Stimulated activated CD4-positive, alpha-beta T cell treated with anti-CD3 and anti-CD28 coated beads, TNF-alpha, amount 100 ng/mL, for 1 hour (primary cell): ENCODE measurements at regions not wholly inside any gene's neighbourhood (a gene's known extent, or its start where the extent isn't known, plus 50 kb on each side); places are given as distances from the start of the nearest gene placed in this dataset.
"Not testable (repeated sequence)": the region's sequence is repeated elsewhere in the genome, so short reads cannot be mapped to it uniquely, and the experiment has no call there.

Experiments used
- DNase-seq, 3 donors: peaks; one replicate each; pipeline ENCODE4 v3.0.0-alpha.2; 2020; ENCODE audit warnings: low read depth in 3 of 3, low spot score in 1 of 3

DNA sequence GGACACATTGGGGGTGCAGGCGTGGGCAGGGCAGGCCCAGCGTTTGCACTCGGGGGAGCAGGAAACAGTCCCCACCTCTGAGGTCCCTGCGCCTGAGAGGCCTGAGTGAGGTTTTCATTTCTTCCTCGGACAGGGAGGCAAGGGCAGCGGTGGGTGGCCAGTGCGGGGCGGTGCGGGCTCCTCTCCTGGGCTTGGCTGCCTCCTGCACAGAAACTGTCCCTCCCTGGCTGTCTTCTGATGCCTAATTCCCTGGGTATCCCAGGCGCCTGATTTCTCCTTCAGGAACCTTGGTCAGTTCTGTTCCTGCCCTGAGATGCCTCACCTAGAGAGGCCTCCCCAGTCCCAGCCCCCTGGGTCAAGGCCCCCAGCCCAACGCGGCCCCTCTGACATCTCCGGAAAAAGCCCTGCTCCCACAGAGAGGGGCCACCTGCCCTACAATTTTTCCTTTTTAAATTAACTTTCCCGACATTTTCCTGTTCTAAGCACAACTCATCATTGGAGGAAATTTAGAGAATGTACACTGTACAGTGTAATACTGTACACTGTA lies 260.3 kb downstream of the ADGRD1 start:
- DNase-seq = no peak

DNA sequence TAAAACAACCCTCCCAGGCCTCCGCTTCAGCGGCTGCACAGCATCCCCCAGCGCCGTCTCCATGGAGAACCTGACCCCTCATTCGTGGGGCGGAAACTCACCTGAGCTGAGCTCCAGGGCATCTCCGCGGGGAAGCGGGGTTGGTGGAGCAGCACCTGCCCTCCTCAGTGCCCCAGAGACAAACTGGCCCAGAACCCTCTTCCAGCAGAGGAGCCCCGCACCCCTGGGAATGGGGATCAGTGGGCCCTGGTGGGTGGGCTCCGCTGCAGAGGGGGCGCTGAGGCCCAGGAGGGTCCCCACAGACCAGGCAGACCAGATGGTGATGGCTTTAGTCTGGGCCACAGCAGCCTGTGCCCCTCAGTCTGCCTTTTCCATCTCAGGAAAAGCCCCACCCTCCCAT lies 261.2 kb downstream of the ADGRD1 start:
- not testable (repeated sequence) for DNase-seq

DNA sequence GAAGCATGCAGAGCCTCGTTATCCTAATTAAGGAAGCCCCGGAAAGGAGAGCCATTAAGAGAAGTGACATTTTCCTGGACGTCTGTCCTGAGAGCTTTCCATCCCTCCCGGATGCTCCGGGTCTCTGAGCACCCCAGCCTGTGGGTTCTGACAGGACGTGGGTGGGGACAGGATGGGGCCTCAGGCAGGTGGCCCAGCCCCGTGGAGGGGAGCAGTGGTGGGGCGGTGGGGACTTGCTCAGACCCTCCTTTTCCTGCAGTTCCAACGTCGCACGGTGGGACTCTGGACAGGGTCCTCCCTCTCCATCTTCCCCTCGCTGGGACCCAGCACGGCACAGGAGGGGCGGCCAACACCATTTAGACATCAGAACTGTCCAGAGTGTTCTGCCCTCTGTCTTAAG lies 262.9 kb downstream of the ADGRD1 start:
- DNase-seq = not testable (repeated sequence)

DNA sequence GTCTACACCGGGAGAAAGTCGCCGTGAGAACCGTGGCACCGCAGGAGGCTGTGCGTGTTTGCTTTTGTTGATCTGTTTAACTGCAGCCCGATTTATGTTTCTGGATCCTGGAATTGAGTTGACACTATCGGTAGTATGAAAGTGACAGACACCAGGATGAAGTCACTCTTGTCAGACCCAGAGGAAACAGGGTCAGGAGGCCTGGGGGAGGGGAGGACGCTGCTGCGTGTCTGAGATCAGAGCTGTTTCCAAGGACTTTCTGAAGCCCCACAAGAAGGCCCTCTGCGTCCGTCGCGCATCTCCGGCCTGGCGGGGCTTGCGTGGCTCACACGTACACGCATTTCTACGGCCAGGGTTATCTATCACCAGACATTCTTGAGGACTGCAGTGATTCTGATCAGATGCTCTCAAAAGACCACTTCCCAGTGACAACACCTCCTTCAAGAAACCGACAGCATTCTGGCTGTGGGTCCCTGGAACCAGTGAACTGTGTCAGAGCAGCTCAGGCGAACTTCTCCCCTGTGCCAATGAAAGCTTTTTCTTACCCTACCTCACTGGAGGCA lies 263.4 kb downstream of the ADGRD1 start:
- no peak for DNase-seq

DNA sequence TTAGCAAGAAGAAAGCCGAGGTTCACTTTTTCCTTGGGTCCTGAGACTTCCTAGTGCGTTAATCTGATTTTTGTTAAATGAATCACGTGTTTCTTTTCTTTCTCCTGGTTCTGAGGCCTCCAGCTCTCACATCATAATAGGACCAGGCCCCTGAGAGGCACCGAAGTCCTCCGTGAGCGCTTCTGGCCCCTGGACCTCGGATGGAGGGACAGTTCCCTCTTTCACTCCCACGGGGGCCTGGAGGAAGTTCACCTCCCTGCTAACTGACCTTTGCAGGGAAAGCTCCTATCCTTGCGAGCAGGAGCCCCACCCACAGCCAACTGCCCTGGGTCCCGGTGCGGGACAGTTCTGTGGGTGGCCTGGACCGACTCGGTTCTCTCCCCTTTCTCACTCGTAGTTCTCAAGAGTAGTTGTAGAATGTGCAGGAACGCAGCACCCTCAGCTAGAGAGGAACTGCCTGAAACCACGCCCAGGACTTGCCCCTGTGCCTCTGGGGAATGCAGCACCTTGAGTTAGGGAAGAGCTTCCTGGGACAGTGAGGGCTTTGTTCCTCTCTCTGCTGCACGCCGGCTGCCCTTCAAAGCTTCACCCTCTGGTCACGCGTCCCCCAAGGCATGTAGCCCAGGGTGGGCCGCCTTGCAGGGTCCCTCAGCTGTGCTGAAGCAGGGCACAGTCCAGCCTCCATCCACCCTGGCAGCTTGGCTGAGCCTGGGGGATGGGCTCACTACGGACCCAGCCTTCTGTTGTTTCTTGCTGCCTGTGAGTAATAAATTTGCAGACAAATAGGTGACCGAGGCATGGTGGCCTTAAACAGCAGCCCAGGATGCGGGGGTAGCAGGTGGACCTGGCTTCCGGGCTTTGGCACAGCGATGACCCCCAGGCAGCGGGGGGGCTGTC lies 264.6 kb downstream of the ADGRD1 start:
- DNase-seq = no peak

DNA sequence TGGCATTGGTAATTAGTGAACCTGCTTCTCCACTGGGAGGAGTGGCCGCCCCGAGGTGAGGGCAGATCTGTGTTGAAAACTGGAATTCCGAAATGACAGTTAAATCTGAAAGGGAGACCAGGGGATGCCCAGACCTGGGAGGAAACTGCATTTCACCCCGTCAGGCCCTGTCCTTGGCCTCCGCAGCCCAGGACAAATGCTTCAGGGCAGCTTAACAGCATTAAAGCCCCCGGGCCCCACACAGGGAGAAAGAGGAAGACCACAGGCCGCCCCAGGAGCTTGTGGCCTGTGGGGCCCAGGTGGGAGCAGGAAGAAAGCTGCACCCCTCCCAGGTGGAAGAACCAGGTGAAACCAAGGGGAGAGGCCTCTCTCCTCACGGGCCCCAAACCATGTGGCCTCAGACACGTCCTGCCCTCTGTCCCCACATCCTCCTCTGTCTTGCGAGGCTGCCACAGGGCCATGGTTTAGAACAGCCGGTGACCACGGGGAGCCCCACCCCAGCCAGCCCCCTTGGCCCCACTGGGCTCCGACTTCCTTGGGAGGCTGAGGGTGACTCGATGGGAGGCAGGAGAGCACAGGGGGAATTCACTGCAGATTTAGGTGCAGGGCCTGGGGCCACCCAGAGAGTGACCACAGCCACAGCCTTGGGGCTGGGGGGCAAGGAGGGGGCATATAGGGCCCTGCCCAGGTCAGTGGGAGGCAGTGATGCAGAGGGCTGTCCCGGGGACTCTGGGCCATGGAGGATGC lies 265.4 kb downstream of the ADGRD1 start:
- no peak for DNase-seq

DNA sequence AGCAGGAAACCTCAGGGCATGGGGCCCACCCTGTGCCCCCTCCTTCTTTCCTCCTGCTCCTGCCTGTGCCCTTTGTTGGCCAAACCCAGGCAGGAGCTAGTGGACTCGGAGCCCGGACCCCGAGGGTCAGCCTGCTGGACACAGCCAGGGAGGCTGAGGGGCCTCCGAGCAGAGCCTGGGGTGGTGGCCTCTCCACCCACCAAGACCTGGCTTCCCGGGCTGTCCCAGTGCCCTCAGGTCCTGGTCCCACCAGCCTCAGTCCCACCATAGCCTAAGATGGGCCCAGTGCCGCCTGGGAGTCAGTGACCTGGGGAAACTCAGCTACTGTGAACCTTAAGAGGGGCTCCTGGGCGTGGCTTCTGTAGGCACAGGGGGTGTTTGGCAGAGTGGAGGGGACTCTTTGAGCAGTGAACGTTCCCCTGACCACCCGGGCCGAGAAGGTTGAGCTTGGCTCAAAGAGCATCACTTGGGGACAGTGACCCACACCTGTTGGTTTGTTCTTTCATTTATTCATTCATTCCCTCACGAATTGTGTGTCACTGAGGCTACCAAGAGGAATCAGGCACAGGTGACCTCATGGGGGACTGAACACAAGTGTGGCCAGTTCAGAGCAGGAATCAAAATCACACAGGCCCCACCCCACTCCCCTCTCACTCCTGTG lies 266.1 kb downstream of the ADGRD1 start:
- no peak for DNase-seq

DNA sequence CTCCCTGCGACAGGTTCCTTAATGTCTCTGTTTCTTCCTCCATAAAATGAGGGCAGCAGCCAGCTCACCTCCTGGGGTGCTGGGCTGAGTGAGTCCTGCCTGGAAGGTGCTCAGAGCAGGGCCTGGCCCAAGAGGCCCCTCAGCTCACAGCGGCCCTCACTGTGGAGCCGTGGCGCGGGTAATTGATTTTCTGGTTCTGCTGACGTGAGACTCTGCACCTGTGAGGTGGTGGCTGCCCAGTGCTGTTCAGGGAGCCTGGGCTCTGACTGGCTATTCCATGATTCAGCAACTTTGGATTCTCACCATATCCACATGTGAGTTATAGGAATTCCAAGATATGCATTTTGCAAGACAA lies 266.6 kb downstream of the ADGRD1 start:
- no peak for DNase-seq

DNA sequence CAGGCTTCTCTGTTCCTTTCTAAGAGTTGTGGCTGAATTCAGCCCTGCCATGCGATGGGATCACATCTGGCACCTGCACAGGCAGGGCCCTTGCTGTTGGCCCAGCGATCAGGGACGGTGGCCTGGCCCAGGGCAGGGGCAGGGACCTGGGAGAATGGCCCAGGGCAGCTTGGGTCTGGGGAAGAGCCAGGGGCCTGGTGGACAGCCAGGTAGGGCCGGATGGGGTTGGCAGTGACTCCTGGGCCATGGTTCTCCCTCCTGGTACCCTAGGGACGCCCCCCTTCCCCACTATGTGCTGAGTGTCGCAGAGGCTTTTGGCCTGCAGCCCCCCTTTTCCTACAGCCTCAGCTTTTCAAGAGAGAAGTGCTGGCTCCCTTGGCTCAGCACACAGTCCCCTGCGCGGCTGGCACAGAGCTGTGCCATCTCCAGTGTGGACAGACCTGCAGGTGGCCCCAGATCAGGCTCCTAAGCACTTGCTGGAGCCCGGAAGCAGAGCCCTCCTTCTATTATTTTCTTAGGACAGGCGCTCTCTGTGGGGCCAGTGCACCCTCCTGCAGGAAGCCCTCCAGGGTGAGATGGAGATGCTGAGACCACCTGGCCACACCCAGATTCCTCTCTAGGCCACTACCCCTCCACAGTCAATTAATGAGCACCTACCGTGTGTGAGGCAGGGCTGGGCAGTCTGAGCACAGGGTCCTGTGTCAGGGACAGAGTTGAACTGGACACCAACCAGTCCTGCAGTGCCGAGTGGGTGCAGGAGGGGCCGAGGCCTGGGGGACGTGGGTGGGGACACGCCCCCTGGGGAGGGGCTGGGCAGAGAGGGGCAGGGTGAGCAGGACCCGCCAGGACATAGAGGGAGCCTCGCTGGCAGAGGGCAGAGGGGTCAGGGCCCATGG lies 267.6 kb downstream of the ADGRD1 start:
- DNase-seq = no peak

DNA sequence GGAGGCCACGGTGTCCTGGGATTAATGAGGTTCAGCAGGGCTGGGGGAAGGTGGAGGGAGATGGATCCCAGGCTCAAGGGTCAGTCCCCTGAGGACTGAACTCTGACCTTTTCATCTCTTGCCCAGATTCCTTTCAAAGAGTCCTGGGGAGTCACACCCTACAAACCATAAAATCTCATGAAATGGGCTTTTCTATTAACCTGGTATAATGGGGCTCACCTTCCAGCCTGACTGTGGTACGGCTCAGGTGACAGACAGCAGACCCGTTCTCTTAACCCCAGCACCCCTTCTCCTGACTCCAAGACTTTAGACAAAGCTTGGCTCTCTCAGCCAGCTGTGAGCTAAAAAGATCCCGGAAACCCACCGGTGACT lies 268.2 kb downstream of the ADGRD1 start:
- DNase-seq = no peak

DNA sequence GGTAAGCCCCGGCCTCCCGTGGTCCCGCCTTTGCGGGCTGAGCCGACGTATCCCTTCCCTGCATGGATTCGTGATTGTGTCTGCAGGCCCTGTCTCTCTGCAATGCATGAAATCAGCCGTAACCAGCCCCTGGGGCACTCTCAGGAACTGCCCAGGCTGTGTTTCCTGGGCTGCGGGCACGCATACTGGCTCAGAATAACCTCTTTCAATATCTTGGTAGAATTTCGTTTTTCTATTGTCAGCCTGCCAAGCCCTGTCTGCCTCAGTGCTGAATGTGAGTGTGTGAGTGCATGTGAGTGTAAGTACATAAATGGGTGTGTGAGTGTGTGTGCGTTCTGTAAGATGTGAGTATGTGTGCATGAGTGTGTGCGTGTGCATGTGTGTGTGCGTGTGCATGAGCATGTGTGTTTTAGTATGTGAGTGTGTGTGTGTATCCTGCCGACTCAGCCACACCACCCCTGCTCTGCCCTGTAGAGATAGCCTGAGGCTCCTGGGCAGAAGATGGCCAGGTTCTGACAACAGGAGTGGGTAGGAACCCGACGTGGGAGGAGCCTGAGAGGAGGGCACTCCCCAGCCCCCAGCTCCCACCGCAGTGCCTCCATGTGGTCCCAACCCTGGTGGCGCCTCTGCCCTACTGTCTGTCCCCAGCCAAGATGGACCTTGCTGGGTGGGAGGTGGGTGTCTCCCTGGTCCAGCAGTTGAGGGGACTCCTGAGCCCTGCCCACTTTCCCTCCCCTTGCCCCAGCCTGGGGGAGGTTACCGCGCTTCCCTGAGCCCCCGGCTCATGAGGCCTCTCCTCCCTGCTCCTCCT lies 268.8 kb downstream of the ADGRD1 start:
- no peak for DNase-seq

DNA sequence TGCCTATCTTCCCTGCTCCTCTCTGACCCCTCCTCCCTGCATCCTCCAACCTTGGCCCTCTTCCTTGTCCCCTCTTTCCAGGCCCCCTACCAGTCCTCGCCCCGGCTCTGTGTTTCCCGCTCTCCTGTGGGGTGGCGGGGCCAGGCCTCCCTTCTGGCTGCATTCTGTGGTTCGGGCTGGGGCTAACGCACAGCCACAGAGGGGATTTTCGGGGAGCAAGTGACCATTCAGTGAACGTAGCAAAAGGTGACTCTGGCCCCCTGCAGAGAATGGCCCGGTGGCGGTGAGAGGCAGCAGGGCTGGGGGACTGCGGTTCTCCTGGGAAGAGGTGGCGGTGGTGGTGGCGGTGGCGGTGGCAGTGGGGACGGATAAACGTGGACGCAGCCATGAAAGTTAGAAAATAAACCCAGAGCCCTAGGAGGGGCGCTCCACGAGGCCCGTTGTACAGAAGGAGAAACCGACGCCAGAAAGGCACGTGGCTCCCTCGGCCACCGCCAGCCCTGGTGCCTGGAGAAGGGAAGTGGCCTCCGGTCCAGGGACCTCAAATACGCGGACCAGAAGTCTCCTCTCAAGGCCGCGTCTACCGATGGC lies 269.6 kb downstream of the ADGRD1 start:
- DNase-seq = no peak

DNA sequence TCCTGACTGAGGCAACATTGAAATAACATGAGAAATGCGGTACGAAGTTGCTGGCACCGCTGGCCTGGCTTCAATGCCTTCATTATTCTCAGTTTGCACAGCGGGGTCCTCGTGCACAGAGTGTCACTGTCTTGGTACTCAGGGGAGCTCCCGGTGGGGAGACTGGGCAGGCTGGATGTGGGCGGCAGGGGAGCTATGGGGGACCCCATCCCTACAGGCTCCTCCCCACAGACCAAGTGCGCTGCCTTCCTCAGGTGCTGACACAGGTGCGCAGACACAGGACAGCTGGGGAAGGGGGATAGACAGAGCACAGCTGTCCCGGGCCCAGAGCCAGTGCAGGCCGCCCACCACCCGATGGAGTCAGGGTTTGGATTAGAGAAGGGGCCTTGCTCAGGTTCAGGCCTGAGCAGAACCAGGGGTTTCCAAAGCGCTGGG lies 270.1 kb downstream of the ADGRD1 start:
- DNase-seq = no peak

DNA sequence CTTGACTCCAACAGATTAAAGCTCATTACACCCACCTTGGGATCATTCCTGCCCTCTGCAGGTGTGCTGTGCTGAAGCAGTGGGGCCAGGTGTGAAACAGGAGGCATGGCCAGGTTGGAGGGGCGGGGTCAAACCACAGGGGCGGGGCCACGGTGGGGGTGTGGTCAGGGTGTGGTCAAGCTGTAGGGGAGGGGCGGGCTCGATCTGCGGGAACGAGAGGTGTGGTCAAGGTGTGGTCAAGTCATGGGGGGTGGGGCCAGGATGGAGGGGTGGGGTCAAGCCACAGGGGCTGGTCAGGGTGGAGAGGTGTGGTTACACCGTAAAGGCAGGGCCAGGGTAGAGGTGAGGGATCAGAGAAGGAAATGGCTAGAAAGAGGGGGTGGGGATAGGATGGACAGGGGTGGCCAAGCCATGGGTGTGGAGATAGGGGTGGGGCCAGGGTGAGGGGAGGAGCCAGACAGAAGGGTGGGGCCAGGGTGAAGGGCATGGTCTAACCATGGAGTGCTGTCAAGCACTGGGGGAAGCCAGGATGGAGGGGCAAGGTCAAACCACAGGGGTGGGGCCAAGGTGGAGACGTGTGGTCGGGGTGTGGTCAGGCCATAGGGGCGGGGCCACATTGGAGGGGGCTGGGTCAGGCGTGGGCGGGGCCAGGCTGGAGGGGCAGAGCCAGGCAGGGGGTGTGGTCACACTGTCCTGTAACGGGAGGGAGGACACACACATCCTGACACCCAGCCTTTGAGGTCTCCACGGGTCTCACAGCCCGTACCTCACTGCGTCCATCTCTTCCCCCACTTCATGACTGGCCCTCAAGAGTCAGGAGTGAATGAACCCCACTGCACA lies 270.7 kb downstream of the ADGRD1 start:
- DNase-seq = not testable (repeated sequence)

DNA sequence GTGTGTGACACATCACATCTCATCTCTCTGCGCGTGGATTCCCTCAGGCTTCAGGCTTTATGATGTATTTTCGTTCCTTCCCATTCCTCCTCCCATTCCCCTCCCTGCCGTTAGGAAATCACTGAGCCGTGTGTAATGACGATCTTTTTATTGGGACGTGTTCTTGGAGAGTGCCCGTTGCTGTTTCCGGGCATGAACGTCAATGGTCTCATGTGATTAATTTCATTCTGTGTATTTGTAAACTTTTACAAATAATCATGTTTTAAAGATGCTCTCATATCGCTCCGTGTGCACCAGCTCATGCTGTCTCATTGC lies 271.3 kb downstream of the ADGRD1 start:
- not testable (repeated sequence) for DNase-seq

DNA sequence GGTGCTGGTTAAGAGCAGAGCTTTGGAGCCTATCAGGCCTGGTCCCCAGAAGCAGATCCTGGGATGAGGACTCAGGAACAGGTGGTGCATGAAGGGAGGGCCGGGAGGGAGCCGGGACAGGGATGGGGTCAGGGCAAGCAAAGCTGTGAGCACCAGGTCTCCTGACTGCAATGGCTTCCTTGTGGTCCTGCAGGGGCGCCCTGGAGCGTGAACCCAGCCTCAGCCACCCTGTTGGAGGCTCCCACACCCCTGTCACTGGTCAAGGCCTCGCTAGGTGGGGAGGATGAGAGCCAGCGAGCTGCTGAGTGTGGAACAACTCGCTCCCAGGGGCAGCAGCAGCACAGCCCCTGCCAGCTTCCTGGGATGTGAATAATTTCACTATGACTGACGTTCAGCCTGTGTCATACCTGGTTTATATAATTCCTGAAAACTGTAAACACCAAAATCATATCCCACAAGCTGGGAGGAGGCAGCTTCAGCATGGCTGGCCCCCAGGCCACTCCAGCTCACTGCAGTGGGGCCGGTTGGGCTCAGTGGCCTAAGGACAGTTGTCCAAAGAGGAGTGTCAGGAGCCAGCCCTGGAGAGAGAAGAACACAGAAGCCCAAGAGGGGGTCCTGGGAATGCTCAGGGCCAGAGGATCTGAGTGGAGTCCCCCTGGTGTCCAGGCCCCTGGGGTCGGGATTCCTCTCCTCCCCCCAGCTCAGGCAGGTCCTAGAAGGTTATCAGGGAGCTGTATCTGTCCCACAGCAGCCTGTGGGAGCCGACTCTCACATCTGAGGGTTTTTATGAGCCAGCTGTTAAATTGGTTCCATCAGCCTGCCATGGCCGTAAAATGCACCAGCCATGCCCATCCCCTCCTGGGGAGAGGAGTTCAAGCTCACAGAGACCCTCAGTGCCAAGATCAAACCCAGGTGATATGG lies 272.9 kb downstream of the ADGRD1 start:
- no peak for DNase-seq

DNA sequence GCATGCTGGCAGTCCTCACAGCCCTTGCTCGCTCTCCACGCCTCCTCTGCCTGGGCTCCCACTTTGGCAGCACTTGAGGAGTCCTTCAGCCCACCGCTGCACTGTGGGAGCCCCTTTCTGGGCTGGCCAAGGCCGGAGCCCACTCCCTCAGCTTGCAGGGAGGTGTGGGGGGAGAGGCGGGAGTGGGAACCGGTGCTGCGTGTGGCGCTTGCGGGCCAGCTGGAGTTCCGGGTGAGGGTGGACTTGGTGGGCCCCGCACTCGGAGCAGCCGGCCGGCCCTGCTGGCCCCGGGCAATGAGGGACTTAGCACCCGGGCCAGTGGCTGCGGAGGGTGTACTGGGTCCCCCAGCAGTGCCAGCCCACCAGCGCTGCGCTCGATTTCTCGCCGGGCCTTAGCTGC lies 273.9 kb downstream of the ADGRD1 start:
- not testable (repeated sequence) for DNase-seq
